HEK293T (cell line): ENCODE measurements at regions not wholly inside any gene's neighbourhood (a gene's known extent, or its start where the extent isn't known, plus 50 kb on each side); places are given as distances from the start of the nearest gene placed in this dataset.

ENCODE experiments used
- BHLHE40 ChIP-seq: fragments of 450-650 bp; IDR thresholded peaks from 2 replicates; pipeline ENCODE4 v1.6.1; 2016; ENCODE audit warnings: mild to moderate bottlenecking, moderate library complexity, borderline replicate concordance
- CTBP1 ChIP-seq: fragments of 450-650 bp; IDR thresholded peaks from 2 replicates; pipeline ENCODE4 v1.6.1; 2016; ENCODE audit warnings: borderline replicate concordance
- ELF4 ChIP-seq: fragments of 450-650 bp; IDR thresholded peaks from 2 replicates; pipeline ENCODE4 v1.6.1; 2017; ENCODE audit warnings: antibody characterized with exemption
- FOXA1 ChIP-seq: fragments of 450-650 bp; IDR thresholded peaks from 2 replicates; pipeline ENCODE4 v1.6.1; 2016; ENCODE audit warnings: mild to moderate bottlenecking
- FOXK2 ChIP-seq: fragments of 450-650 bp; IDR thresholded peaks from 2 replicates; pipeline ENCODE4 v1.6.1; 2016; ENCODE audit warnings: mild to moderate bottlenecking
- FOXM1 ChIP-seq: fragments of 450-650 bp; IDR thresholded peaks from 2 replicates; pipeline ENCODE4 v1.6.1; 2017; ENCODE audit warnings: mild to moderate bottlenecking, borderline replicate concordance
- L3MBTL2 ChIP-seq: fragments of 450-650 bp; conservative IDR thresholded peaks from 2 replicates; pipeline ENCODE4 v1.6.1; 2016; ENCODE audit warnings: mild to moderate bottlenecking
- LEF1 ChIP-seq: fragments of 450-650 bp; IDR thresholded peaks from 2 replicates; pipeline ENCODE4 v1.6.1; 2017; ENCODE audit warnings: mild to moderate bottlenecking, borderline replicate concordance
- SP1 ChIP-seq: fragments of 450-650 bp; IDR thresholded peaks from 2 replicates; pipeline ENCODE4 v1.6.1; 2017
- SUZ12 ChIP-seq: fragments of 450-650 bp; IDR thresholded peaks from 2 replicates; pipeline ENCODE4 v1.6.1; 2016; ENCODE audit warnings: mild to moderate bottlenecking
- TARDBP ChIP-seq: fragments of 450-650 bp; IDR thresholded peaks from 2 replicates; pipeline ENCODE4 v1.6.1; 2016
- ZNF384 ChIP-seq: fragments of 450-650 bp; IDR thresholded peaks from 2 replicates; pipeline ENCODE4 v1.6.1; 2016
- TF ChIP-seq, protein P1 (sequence below): fragments of 450-650 bp; IDR thresholded peaks from 2 replicates; pipeline ENCODE4 v1.6.1; 2016

DNA sequence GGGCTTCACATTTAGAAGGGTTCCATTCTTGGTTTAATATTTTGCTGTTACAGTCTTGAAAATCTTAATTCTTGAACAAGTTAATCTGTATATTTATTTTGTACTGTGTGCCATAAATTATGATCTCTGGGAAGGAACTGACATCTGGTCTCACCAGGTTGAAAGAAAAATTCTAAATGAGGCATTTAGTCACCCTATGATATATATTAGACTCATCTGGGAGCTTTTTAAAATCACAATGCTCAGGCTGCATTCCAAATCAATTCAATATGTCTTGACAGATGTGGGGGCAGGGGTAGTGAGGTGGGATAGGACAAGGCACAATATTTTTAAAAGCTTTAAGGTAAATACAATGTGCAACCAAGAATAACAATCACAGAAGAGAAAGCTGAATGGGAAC lies 569.2 kb downstream of the PRR16 start:
- TF ChIP-seq SUZ12, result no peak
- TF ChIP-seq BHLHE40, result no peak
- TF ChIP-seq FOXK2, result no peak
- TF ChIP-seq, protein P1, sequence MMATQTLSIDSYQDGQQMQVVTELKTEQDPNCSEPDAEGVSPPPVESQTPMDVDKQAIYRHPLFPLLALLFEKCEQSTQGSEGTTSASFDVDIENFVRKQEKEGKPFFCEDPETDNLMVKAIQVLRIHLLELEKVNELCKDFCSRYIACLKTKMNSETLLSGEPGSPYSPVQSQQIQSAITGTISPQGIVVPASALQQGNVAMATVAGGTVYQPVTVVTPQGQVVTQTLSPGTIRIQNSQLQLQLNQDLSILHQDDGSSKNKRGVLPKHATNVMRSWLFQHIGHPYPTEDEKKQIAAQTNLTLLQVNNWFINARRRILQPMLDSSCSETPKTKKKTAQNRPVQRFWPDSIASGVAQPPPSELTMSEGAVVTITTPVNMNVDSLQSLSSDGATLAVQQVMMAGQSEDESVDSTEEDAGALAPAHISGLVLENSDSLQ, result no peak
- no peak for TF ChIP-seq ZNF384
- TF ChIP-seq CTBP1, result no peak
- TF ChIP-seq L3MBTL2, result no peak
- no peak for TF ChIP-seq FOXM1
- TF ChIP-seq SP1, result no peak
- no peak for TF ChIP-seq ELF4
- TF ChIP-seq FOXA1, result no peak
- no peak for TF ChIP-seq TARDBP
- TF ChIP-seq LEF1, result no peak
